Panc1 (cell line): ENCODE measurements at regions not wholly inside any gene's neighbourhood (a gene's known extent, or its start where the extent isn't known, plus 50 kb on each side); places are given as distances from the start of the nearest gene placed in this dataset.

Experiments used
- ATAC-seq: fragments of 200-7000 bp; cut with Tn5 transposase; 2 replicates; pipeline ENCODE4 v1.9.1; 2020; ENCODE audit warnings: mild to moderate bottlenecking, moderate library complexity
- BruUV-seq: library from RNA; stranded (reverse); fragments of 400-500 nt; replicated peaks from 2 replicates; lab custom pipeline; 2021; lab: Mats Ljungman, UMichigan
- CTCF ChIA-PET: fragments of 300-600 bp; sonication (Branson Sonifier 250); formaldehyde crosslinking; loops from one replicate; lab custom pipeline; 2022; ENCODE audit warnings: antibody characterized with exemption; lab: Charles Lee
- POLR2A ChIA-PET: fragments of 300-600 bp; sonication (Branson Sonifier 250); formaldehyde crosslinking; loops from one replicate; lab custom pipeline; 2022; ENCODE audit warnings: antibody characterized with exemption; lab: Charles Lee
- DNase-seq: peaks from one replicate; pipeline ENCODE4 v3.0.0-alpha.2; 2010; ENCODE audit warnings: low read depth, low spot score
- H3K27ac ChIP-seq: 2 replicates; pipeline ENCODE4 v1.5.1; 2011; ENCODE audit warnings: mild to moderate bottlenecking, low read length, inconsistent platforms
- H3K27me3 ChIP-seq: fragments of 200-500 bp; sonication (Bioruptor generic); 2 replicates; pipeline ENCODE4 v1.6.0; 2014; ENCODE audit warnings: low read length, inconsistent platforms; ENCODE audit not compliant: control insufficient read depth, insufficient read depth
- H3K36me3 ChIP-seq: fragments of 200-500 bp; sonication (Bioruptor generic); 2 replicates; pipeline ENCODE4 v1.5.1; 2014; ENCODE audit warnings: inconsistent platforms, mild to moderate bottlenecking, low read length, moderate library complexity; ENCODE audit not compliant: control insufficient read depth, insufficient read depth
- H3K4me1 ChIP-seq: 2 replicates; pipeline ENCODE4 v1.5.1; 2011; ENCODE audit warnings: inconsistent platforms, mild to moderate bottlenecking, low read length, moderate library complexity; ENCODE audit not compliant: control insufficient read depth, insufficient read depth
- H3K4me3 ChIP-seq, 2 experiments: 2 replicates each; pipeline ENCODE4 v1.5.1; 2011 to 2012; ENCODE audit warnings: low read depth in 2 of 2, low read length in 2 of 2, mild to moderate bottlenecking in 2 of 2, inconsistent platforms in 1 of 2, moderate library complexity in 1 of 2
- H3K9me3 ChIP-seq: fragments of 200-500 bp; sonication (Bioruptor generic); 2 replicates; pipeline ENCODE4 v1.5.1; 2014; ENCODE audit warnings: low read depth, mild to moderate bottlenecking, inconsistent platforms, low read length, moderate library complexity; ENCODE audit not compliant: control insufficient read depth, insufficient read depth
- CTCF ChIP-seq: fragments of 450-650 bp; IDR thresholded peaks from 2 replicates; pipeline ENCODE4 v1.5.1; 2017; ENCODE audit warnings: mild to moderate bottlenecking
- POLR2AphosphoS5 ChIP-seq: IDR thresholded peaks from 2 replicates; pipeline ENCODE4 v1.6.1; 2012; ENCODE audit warnings: mild to moderate bottlenecking, low read depth, low read length, moderate library complexity
- REST ChIP-seq, 2 experiments: IDR thresholded peaks; 2 replicates each; pipeline ENCODE4 v1.6.1; 2011 to 2012; ENCODE audit warnings: low read depth in 2 of 2, control low read depth in 1 of 2, low read length in 1 of 2, mild to moderate bottlenecking in 1 of 2, moderate library complexity in 1 of 2; ENCODE audit not compliant: insufficient read depth in 1 of 2
- SIN3A ChIP-seq: IDR thresholded peaks from 2 replicates; pipeline ENCODE4 v1.6.1; 2012; ENCODE audit warnings: low read depth, mild to moderate bottlenecking, low read length, moderate library complexity, borderline replicate concordance; ENCODE audit not compliant: insufficient read depth
- TCF7L2 ChIP-seq: IDR thresholded peaks from 2 replicates; pipeline ENCODE4 v1.6.1; 2011; ENCODE audit warnings: mild to moderate bottlenecking, low read depth, low read length, inconsistent platforms
- in situ Hi-C: cut with HindIII; loops from 2 replicates; pipeline ENCODE4 v1.10.0; 2016; ENCODE audit warnings: low sequenced_read_pairs, low pct_unique_long_range_greater_than_20kb
- intact Hi-C: fragments of 100-400 bp; cut with micrococcal nuclease; formaldehyde crosslinking; loops from one replicate; pipeline ENCODE4 v1.10.0; 2022; ENCODE audit not compliant: unreplicated experiment

GRCh38 chr15:85997618-85998017, 82.1 kb upstream of the AGBL1 start:
- Histone ChIP-seq H3K36me3 (no peaks in the 10 kb centered on the region), H3K4me1 (no peaks in the 10 kb centered on the region), H3K27ac (no peak overlapping the region), H3K9me3 (no peaks in the 10 kb centered on the region), H3K27me3 (no peaks in the 10 kb centered on the region; the same call in 1 of the 2 replicates), H3K4me3 (no peak overlapping the region)
- no peak for DNase-seq
- in situ Hi-C loops (no loop called here), intact Hi-C loops (no loop called here)
- ATAC-seq, result no peak
- CTCF ChIA-PET, result no interaction called here
- POLR2A ChIA-PET, result no interaction called here
- TF ChIP-seq TCF7L2, result no peak
- no peak for TF ChIP-seq POLR2AphosphoS5
- no peak for TF ChIP-seq SIN3A
- no peak for TF ChIP-seq CTCF
- TF ChIP-seq REST (IDR thresholded peaks at IDR 0.05; ENCODE audit: insufficient read depth in 1 of 2, low read depth in 2 of 2, low read length in 1 of 2), result no peak
- BruUV-seq, result no TSS peak

- Histone ChIP-seq H3K27me3 (no peaks in the 10 kb centered on the region; the same call in 1 of the 2 replicates), H3K4me3 (no peak overlapping the region), H3K4me1 (no peaks in the 10 kb centered on the region), H3K36me3 (no peaks in the 10 kb centered on the region), H3K9me3 (no peaks in the 10 kb centered on the region), H3K27ac (no peak overlapping the region)
- intact Hi-C loops (no loop called here), in situ Hi-C loops (no loop called here)
- ATAC-seq (no peak), DNase-seq (no peak)
- BruUV-seq, result no TSS peak
- ChIA-PET CTCF (no interaction called here), POLR2A (no interaction called here)
- no peak for TF ChIP-seq CTCF
- TF ChIP-seq TCF7L2, result no peak
- TF ChIP-seq POLR2AphosphoS5, result no peak
- TF ChIP-seq SIN3A, result no peak
- TF ChIP-seq REST (IDR thresholded peaks at IDR 0.05; ENCODE audit: insufficient read depth in 1 of 2, low read depth in 2 of 2, low read length in 1 of 2), result no peak
Observed at GRCh38 chr15:85999658-86000057, 80.0 kb upstream of the AGBL1 start.
